ENCODE measurements at regions not wholly inside any gene's neighbourhood (a gene's known extent, or its start where the extent isn't known, plus 50 kb on each side); places are given as distances from the start of the nearest gene placed in this dataset.

GRCh38 chr5:121691478-121691877, 160.2 kb upstream of the FTMT start:
- in situ Hi-C loops (cut with MboI; ENCODE audit: low pct_ligation_motif_present in 1 of 4, low pct_unique_long_range_greater_than_20kb in 1 of 4, low sequenced_read_pairs in 3 of 4): no loop called here
- TF ChIP-seq CTCF (IDR thresholded peaks at IDR 0.05) (no peak), EP300 (IDR thresholded peaks at IDR 0.05; ENCODE audit: low read depth) (no peak), POLR2AphosphoS5 (IDR thresholded peaks at IDR 0.05) (no peak), POLR2A (IDR thresholded peaks at IDR 0.05) (no peak)
- Histone ChIP-seq H3K9me3 (no peaks in the 10 kb centered on the region), H3K4me1 (no peaks in the 10 kb centered on the region), H3K4me3 (no peak overlapping the region), H3K27ac (peak overlapping the region in 1 of 4 donors; percentile 45), H3K36me3 (no peaks in the 10 kb centered on the region), H3K27me3 (no peaks in the 10 kb centered on the region)
- DNase-seq: no peak
- intact Hi-C loops (cut with DNase I; ENCODE audit: low total_unique reads): no loop called here

GRCh38 chr5:121692158-121692557, 159.5 kb upstream of the FTMT start:
- no peaks in the 10 kb centered on the region for H3K27me3 ChIP-seq
- H3K4me1 ChIP-seq: no peaks in the 10 kb centered on the region
- H3K36me3 ChIP-seq: no peaks in the 10 kb centered on the region
- intact Hi-C loops (cut with DNase I; ENCODE audit: low total_unique reads): no loop called here
- in situ Hi-C loops (cut with MboI; ENCODE audit: low pct_ligation_motif_present in 1 of 4, low pct_unique_long_range_greater_than_20kb in 1 of 4, low sequenced_read_pairs in 3 of 4): no loop called here
- TF ChIP-seq POLR2A (IDR thresholded peaks at IDR 0.05) (no peak), POLR2AphosphoS5 (IDR thresholded peaks at IDR 0.05) (no peak), EP300 (IDR thresholded peaks at IDR 0.05; ENCODE audit: low read depth) (no peak), CTCF (IDR thresholded peaks at IDR 0.05) (no peak)
- H3K9me3 ChIP-seq: no peaks in the 10 kb centered on the region
- no peak for DNase-seq
- no peak overlapping the region for H3K4me3 ChIP-seq
- no peak overlapping the region for H3K27ac ChIP-seq
- 40 to 50% methylated on average over 2 of the region's 2 CpGs for WGBS, 2 donors (ENCODE audit: low coverage in 1 of 2)

- Histone ChIP-seq H3K27ac (no peak overlapping the region), H3K27me3 (no peaks in the 10 kb centered on the region), H3K9me3 (no peaks in the 10 kb centered on the region), H3K36me3 (no peaks in the 10 kb centered on the region), H3K4me1 (no peaks in the 10 kb centered on the region), H3K4me3 (no peak overlapping the region)
- no peak for DNase-seq
- WGBS, 2 donors (ENCODE audit: low coverage in 1 of 2): 52% methylated on average over 1 of the region's 1 CpG; no CpG with 5 or more reads in 1 of the 2 donors
- in situ Hi-C loops (cut with MboI; ENCODE audit: low pct_ligation_motif_present in 1 of 4, low pct_unique_long_range_greater_than_20kb in 1 of 4, low sequenced_read_pairs in 3 of 4): no loop called here
- intact Hi-C loops (cut with DNase I; ENCODE audit: low total_unique reads): no loop called here
- TF ChIP-seq CTCF (IDR thresholded peaks at IDR 0.05) (no peak), EP300 (IDR thresholded peaks at IDR 0.05; ENCODE audit: low read depth) (no peak), POLR2AphosphoS5 (IDR thresholded peaks at IDR 0.05) (no peak), POLR2A (IDR thresholded peaks at IDR 0.05) (no peak)
Observed at GRCh38 chr5:121693864-121694263, 157.8 kb upstream of the FTMT start.

GRCh38 chr5:121695307-121695706, 156.4 kb upstream of the FTMT start:
- in situ Hi-C loops (cut with MboI; ENCODE audit: low pct_ligation_motif_present in 1 of 4, low pct_unique_long_range_greater_than_20kb in 1 of 4, low sequenced_read_pairs in 3 of 4): no loop called here
- H3K4me3 ChIP-seq: no peak overlapping the region
- no peak for DNase-seq
- no peak for TF ChIP-seq EP300 (IDR thresholded peaks at IDR 0.05; ENCODE audit: low read depth)
- TF ChIP-seq CTCF (IDR thresholded peaks at IDR 0.05): no peak
- TF ChIP-seq POLR2AphosphoS5 (IDR thresholded peaks at IDR 0.05): no peak
- no peak for TF ChIP-seq POLR2A (IDR thresholded peaks at IDR 0.05)
- intact Hi-C loops (cut with DNase I; ENCODE audit: low total_unique reads): no loop called here
- H3K27me3 ChIP-seq: no peaks in the 10 kb centered on the region
- H3K36me3 ChIP-seq: no peaks in the 10 kb centered on the region
- H3K27ac ChIP-seq: no peak overlapping the region
- H3K4me1 ChIP-seq: no peaks in the 10 kb centered on the region
- no peaks in the 10 kb centered on the region for H3K9me3 ChIP-seq
- WGBS, 2 donors (ENCODE audit: low coverage in 1 of 2): 54 to 55% methylated on average over 2 of the region's 2 CpGs

Data from transverse colon (tissue), 4 donors.